Right lung (tissue), 2 donors: ENCODE measurements at regions not wholly inside any gene's neighbourhood (a gene's known extent, or its start where the extent isn't known, plus 50 kb on each side); places are given as distances from the start of the nearest gene placed in this dataset.
"Not testable (repeated sequence)": the region's sequence is repeated elsewhere in the genome, so short reads cannot be mapped to it uniquely, and the experiment has no call there.

Experiments used
- DNase-seq, 2 donors: peaks; one replicate each; pipeline ENCODE4 v3.0.0-alpha.2; 2013

DNA sequence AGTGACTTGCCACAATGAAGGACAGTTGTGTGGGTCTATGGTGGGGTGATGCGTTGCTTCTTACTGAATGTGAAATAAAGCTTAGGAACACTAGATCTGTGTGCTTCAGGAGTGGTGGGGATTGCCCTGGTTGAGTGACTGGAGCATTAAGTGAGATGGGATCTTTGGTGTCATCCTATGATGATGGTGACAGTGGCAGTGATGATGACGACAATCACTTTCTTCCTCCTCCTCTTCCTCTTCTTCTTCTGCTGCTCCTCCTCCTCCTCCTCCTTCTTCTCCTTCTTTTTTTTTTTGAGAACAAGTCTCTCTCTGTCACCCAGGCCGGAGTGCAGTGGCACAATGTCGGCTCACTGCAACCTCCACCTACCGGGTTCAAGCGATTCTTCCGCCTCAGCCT is 396.8 kb downstream of the SEC14L1 start:
- no peak for DNase-seq

DNA sequence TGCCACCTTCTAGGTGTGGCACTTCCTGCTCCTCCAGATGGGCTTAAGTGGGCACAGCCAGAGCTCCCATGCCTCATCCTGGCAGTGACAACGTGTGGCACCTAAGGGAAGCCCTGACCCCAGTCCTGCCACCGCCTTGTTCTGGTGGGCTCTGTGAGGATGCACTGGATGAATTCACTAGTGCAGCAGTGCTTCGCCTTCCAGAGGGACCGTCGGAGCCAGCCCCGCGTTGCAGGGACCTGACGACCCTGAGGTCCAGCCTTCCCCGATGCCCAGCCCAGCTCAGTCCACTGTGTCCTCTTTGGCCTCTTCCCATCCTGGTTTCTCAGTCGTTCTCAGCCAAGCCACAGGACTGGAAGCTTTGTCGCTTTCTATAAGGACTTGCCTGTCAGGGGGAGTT is 399.8 kb downstream of the SEC14L1 start:
- DNase-seq, result no peak

DNA sequence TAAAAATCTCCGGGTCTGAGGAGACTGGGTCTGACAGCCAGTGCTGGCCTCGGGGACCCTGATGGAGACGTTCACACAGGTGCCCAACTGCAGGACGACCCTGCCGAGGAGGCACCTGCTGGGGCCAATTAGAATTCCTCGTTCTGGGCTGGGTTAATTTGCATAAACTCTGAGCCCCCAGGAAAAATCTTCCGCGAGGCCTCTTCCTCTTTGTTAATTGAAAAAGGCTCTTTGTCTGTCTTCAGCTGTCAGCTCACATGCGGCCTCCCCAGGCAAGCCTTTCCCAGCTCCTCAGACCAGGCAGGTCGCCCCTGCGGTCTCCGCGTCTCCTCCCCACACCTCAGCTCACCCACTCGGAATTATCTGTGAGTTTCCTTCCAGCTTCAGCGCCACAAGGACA is 400.2 kb downstream of the SEC14L1 start:
- DNase-seq, result no peak

DNA sequence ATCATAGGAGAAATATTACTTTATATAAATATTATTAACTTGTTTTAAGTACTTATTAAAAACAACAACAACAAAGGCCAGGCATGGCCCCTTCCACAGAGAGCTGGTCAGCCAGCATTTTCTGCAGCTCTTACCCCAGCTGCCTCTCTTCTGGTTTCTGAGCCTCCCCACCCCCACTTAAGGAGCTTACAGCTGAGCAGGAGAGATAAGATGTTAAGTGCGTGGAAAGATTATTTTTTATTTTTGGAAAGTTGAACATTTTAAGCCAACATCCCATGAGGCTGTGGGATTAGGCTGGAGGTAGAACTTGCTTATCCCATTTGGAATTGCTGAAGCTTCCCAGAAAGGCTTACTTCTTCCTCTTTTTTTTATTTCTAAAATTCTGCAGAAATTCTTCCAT is 401.2 kb downstream of the SEC14L1 start:
- peak; percentile 46 to 51 for DNase-seq

DNA sequence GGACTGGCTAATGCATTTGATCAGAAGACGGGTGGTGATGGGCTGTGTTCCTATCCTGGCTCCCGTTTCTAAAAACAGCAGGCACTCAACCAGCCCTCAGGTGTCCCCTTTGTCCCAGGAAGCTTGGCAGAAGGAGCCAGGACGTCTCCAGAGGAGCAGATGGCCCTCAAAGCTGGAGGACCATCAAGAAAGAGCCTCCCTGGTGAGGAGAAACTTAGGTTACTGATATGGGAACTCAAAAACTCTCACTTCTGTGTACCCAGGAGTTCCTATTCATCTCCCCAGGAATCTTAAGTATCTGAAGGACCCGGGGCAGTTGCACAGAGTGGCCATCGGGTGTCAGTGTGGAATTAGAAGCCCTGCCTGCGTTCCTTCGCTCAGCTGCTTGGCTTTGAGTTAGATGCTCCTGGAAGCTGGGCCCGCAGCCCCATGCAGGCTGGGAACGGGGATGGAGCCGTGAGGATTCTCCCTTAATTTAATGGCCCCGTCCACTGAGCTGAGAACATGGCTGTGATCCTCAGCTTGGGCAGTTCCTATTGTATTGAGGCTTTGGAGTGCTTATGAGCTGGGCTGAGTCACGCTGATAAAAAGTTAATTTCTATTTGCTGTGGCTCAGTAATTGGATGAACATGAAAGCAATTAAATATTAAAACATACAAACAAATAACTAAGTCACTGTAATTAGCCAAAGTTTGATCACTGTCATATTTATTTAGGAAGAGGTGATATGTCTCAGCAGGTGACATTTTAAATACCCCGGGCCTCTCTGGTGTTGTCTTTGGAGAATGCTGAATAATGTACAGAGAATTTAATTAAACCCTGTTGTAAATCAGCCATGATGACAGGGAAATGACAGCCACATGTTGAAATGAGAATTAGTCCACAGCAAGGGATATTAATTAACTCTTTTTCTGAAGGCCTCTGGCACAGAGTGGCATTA is 402.1 kb downstream of the SEC14L1 start:
- peak; percentile 72 to 85 for DNase-seq

DNA sequence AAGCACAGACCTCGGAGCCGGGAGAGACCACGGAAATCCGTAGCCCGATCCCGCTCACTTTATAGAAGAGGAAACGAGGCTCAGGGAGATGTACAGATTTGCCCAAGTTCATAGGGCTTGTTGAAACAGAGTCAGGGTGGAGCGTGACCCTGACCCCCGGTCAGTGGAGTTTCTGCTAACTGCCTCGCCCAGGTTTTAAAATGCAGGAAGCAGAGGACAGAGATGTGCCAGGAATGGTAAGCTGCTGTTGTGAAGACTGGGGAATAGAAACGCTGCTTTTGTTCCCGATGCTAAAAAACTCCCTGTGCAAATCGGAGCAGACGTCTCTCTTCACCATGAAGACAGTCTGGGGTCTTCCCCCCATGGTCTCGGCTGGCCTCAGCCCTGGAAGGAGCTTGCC is 403.0 kb downstream of the SEC14L1 start:
- no peak for DNase-seq

DNA sequence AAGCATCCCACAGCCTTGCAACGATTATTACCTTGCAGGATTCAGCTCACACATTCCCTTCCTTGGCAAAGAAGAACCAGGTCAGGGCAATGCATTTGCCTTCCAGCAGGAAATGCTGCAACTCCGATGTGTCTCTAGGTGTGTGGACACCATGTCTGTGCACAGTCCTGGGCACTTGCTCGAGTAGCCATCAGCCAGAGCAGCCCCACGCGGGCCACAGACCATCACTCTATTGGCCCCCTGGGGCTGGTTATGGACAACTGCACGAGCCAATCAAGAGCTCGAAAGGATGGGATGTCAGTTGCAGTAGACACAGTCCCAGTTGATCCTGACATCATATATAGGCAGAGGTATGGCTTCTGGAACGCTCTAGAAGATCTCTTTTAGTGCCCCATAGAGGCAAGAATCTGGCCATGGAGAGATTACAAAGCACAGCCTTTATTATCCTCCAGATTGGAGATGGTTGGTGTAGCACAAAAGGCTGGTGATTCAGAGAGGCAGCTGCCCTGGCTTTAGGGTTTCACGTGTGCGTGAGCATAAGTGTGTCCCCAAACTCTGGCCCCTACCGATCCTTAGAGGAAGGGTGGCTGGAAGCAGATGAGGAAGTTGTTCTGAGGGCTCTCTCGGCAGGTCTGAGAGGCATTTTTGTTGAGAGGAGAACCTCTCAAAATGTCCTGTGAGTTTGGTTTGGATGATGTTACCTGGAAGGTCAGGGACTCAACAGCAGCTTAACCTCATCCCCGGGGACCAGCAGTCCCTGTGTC is 403.8 kb downstream of the SEC14L1 start:
- no peak for DNase-seq

DNA sequence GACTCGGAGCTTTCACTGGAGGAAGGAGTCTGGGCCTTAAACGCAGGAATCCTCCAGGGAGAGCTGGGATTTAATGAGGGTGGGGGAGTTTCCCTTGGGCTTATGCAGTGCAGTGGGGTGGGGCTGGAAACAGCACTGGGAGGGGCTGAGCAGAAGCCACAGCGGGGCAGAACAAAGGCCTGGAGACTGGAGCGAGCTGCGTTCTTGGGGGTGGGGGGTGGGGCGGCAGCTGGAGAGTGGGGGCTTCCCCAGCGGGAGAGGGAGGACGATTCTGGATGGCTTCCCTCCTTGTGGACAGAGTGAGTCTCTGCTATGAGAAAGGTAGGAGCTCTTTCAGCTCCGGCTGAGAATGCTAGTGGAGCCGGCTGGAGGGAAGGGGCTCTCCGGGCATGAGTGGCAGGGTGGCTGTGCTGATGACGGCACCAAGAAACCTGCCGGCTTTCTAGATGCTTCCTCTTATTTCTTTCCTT is 406.0 kb downstream of the SEC14L1 start:
- peak in 1 of 2 donors; percentile 42 for DNase-seq

DNA sequence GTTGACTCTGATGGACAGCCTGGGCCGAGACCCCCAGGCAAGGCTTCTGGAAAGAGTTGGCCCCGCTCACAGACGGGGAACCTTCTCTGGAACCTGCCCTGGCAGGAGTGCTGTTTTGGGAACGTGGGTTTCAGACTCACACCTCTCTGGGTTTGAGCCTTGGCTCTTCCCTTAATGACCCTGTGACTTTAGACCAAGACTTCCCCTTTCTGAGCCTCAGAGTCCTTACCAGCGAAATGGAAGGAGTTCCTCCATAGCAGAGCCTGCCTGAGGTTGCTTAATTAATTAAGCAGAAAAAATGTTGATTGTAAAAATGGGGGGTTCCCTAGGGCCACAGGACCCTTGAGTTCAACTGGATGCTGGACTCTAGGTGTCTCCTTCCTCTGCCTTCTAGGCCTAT is 408.2 kb downstream of the SEC14L1 start:
- DNase-seq, result no peak

DNA sequence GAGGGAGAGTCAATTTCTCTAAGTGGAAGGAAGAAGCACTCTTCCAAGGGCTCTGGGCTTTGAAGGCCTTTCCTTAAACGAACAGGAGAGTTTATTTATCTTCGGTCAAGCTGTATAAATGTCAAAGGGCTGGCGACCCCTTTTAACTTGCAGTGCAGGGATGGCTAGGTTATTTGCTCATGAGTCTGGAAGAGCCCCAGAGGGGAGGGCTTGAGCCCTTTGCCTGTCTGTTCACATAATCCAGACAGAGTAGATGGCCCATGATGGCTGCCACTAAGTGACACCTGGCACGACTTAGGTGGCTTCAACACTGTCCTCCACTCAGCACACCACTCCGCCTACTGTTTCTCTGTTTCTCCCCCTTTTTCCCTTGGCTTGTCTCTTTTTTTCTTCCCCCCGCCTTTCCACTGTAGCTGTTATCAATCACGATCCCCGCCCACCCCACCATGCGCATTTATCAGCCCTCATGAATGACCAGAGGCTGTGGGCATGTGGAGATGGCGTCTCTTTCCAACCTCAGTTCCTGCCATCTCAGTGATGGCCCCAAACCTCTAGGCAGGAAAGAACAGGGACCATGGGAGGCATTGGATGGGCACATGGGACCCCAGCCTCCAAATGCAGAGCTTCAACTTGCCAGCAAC is 408.7 kb upstream of the TNRC6C start:
- no peak for DNase-seq

DNA sequence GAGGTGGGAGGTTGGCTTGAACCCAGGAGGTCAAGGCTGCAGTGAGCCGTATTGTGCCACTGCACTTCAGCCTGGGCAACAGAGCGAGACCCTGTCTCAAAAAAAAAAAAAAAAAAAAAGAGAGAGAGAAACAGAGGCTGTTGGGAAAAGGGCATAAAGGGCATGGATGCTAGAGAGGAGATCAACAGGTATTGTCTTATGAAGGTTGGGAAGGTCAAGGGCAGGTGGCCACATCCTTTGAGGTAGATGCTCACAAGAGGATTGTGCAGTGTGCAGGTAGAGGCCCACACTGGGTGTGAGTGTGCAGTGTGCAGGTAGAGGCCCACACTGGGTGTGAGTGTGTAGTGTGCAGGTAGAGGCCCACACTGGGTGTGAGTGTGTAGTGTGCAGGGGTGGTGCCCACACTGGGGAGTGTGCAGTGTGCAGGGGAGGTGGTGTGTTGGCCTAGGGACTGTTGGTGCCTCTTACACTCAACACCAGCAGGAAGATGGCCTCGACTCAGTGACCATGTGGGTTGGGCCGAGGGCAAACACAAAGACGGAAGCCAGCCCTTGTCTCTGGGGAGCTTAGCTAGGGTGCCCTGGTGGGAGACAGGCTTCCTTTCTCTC is 404.9 kb upstream of the TNRC6C start:
- no peak for DNase-seq

DNA sequence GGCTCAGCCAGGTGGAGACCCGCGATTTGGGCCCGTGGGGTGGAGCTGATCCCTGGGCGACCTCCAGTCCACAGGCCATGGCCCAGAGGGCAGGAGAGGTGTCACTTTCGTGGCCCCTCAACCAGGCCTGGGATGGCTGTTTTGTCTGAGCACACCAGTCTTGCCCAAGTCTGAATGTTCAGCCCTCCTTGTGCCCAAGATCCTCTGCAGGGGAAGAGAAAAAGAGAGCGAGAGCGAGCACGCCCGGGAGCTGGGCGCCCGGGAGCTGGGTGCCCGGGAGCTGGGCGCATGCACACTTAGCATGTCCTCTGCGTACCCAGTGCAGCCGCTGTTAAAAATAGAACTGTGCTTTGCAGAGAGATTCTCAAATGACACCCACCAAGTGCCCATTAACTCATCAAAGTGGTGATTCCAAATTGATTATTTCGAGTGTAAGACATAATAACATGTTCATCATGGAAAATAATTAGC is 403.3 kb upstream of the TNRC6C start:
- DNase-seq, result no peak

DNA sequence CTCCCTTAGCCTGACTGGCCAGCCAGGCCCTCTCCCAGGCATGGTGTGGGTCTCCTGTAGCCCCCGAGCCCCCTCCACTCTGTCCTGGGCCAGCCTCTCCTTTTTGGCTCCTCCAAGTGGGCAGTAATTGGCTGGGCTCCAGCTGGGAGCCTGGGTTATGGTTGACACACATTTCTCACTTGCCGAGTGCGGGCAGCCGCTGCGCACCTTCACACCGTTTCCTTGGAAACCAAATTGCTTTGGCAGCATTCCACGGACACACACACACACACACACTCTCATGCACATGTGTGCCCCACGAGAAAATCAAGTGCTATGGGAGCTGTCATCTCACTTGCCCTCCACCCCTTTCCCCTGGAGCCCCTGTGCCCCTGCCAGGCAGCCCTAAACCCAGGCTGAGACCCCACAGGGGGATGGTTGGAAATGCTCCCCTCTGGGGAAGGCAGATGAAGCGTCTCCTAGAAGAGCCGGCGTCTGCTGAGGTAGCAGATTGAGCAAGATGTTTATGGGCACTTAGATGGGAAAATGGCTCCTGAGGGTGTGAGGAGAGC is 402.7 kb upstream of the TNRC6C start:
- peak; percentile 69 to 84 for DNase-seq

DNA sequence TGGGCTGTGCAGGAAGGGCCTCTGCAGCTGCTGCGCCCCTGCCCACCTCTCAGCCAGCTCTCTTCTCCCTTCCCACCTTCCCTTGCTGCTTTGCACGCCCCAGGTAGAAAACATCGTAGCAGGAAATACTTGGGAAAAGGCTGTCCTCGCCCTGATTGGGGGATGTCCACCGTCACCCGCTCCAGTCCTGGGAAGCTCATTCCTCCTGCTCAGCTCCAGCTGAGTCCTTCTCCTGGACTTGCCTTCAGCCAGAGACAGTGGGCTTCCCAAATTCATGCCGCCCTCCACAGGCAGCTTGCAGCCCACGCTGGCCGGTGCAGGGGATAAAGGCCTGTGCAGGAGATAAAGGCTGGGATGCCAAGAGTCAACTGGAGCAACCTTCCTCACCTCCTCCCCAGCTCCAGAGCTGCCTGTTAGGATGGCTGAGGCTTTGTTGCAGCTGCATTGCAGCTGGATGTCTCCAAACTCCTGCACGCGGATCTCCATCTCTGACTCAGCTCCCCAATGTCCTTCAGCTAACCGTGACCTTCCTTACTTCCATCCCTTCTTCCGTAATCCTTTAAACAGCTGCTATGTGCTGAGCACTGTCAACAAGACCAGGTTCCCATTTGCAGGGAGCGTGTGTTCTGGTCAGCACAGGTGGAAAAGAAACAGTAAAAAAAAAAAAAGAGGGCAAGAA is 402.0 kb upstream of the TNRC6C start:
- DNase-seq, result no peak

DNA sequence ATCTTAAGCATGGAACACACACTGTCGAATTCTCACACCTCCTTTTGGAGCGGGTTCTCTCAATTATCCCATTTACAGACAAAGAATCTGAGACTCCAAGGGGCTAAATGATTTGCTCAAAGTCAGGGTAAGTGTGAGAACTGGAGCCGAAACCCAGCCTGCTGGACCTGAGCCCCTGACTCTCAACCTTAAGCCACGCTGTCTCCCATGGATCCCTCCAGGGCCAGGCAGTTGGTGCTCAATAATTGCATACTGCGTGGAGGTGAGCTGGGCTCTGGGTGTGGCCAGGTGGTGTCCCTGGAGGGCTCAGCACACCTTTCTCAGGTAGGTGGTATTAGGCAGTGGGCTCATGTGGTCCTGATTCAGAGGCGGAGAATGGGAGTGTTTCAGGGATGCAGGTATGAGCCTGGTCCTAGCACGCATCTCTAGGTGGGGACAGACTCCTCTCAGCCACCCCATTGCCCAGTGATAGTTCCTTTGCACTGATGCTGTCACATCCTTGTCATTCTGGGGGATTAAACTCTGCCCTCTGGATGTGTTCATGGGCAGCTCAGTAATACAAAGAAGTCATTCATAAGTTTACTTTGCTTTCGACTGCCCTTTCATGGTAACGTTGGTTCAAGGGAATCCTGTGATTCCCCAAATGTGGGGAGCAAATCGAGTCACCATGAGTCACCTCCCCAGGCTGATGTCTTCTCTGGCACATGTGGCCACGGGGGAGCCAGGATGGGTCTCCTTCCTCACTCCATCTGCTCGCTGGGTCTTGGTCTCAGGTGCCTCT is 399.5 kb upstream of the TNRC6C start:
- no peak for DNase-seq

DNA sequence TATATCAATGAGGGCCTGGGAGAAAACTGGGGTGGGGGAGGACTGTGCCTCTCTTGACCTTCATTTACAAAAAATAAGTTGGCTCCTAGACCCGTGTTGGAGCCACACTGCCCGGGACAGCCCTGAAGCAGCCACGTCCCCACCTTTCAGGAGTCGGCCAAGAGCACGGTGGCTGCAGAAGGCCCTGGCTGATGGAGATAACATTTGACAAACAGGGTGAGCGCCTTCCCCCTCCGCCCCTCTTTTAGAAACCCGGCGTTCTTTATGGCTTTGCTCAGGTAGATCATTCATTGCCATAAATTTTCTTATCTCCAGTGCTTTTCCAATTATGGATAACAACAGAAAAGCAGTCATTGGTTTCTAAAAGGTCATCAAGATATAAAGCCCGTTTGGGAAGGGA is 398.1 kb upstream of the TNRC6C start:
- no peak for DNase-seq

DNA sequence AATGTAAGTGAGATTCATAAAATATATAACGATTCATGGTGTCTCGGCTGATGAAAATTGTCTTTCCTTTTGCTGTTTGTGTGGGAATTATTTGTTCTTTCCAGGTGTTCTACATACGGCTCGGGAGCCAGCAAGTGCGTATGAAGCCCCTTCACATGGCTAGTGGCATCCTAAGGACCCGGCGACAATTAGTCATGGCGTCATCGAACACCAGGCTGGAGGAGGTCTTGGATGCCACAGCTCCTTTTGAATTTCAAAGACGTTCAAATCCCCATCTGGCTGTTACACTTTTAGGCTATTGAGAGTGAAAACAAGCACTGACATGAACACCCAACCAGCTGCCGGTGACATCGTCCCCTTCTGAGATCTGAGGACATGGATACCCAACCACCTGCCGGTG is 397.7 kb upstream of the TNRC6C start:
- DNase-seq, result no peak

DNA sequence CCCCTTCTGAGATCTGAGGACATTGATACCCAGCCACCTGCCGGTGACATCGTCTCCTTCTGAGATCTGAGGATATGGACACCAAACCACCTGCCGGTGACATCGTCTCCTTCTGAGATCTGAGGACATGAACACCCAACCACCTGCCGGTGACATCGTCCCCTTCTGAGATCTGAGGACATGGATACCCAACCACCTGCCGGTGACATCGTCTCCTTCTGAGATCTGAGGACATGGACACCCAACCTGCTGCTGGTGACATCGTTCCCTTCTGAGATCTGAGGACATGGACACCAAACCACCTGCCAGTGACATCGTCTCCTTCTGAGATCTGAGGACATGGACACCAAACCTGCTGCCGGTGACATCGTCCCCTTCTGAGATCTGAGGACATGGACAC is 396.1 kb upstream of the TNRC6C start:
- DNase-seq, result not testable (repeated sequence)

DNA sequence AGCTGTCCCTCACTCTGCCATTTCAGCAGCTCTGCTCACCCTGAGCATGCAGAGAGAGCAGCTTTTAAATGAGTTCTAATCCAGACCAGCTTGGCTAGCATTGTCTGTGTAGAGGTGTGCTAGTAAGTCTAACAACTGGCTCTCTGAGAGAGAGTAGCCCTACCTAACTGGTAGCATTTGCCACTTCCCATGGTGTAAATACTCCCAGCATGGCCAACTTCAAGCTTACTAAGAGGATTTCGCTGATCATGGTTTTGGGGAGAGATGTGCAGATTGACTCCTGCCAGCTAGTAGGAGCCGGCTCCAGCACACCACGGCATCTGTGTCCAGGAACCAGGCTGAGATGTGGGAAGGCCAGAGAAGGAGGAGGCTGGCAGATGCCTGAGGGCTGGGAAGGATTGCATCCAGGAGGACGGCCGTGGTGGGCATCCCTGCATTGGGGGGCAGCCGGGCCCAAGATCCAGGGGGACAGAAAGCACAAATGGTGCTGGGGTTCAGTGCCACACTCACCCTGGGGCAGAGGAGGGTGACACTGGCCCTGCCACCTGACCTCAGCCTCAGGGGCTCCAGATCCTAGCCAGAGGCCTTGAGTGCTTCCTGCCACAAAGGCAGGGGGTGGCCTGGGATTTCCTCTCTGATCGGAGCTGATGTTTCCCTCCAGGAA is 394.9 kb upstream of the TNRC6C start:
- DNase-seq, result no peak
